Esophagus muscularis mucosa (tissue), 4 donors: ENCODE measurements at regions not wholly inside any gene's neighbourhood (a gene's known extent, or its start where the extent isn't known, plus 50 kb on each side); places are given as distances from the start of the nearest gene placed in this dataset.

Experiments
- CTCF ChIP-seq, 3 experiments: fragments of 200-600 bp in 2 of 3; fragments of 450-650 bp in 1 of 3; sonication (generic) in 2 of 3; IDR thresholded peaks; one replicate each; pipeline ENCODE4 v1.5.1; 2017 to 2019; ENCODE audit warnings: antibody characterized with exemption in 3 of 3, mild to moderate bottlenecking in 2 of 3, moderate library complexity in 1 of 3
- EP300 ChIP-seq: sonication (generic); formaldehyde crosslinking; IDR thresholded peaks from one replicate; pipeline ENCODE4 v1.6.1; 2017; ENCODE audit warnings: antibody characterized with exemption
- POLR2A ChIP-seq: fragments of 450-650 bp; IDR thresholded peaks from one replicate; pipeline ENCODE4 v1.6.1; 2017; ENCODE audit warnings: antibody characterized with exemption, moderate library complexity, mild to moderate bottlenecking, low read depth
- POLR2AphosphoS5 ChIP-seq, 2 donors: sonication (generic); formaldehyde crosslinking; IDR thresholded peaks; one replicate each; pipeline ENCODE4 v1.6.1; 2017; ENCODE audit warnings: antibody characterized with exemption in 2 of 2

GRCh38 chr1:238111516-238111915 lies 220.8 kb upstream of the ZP4 start:
- no peak for TF ChIP-seq POLR2A
- no peak for TF ChIP-seq CTCF (IDR thresholded peaks at IDR 0.05)
- no peak for TF ChIP-seq POLR2AphosphoS5 (IDR thresholded peaks at IDR 0.05)
- TF ChIP-seq EP300 = no peak
